ENCODE measurements at regions not wholly inside any gene's neighbourhood (a gene's known extent, or its start where the extent isn't known, plus 50 kb on each side); places are given as distances from the start of the nearest gene placed in this dataset.
"Not testable (repeated sequence)": the region's sequence is repeated elsewhere in the genome, so short reads cannot be mapped to it uniquely, and the experiment has no call there.

DNA sequence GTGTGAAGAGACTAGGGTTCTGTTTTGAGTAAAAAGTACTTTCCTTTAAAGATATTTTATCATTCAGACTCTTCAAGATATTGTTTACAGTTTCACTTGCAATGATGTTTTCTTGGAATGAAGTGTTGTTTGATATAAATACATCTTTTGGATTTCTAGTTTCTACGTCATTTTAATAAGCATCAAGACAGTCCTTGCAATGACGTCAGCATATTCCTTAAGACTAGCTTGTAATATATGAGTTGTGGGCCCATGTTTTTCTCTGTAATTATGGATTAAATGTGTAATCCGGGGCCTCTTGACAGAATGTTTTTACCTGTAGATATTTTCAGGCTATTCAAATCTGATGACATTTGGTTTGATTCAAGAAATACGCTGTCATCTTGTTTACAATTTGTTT, 66.1 kb downstream of the RBMX2 start:
- DNase-seq (ENCODE audit: low spot score), result no peak

DNA sequence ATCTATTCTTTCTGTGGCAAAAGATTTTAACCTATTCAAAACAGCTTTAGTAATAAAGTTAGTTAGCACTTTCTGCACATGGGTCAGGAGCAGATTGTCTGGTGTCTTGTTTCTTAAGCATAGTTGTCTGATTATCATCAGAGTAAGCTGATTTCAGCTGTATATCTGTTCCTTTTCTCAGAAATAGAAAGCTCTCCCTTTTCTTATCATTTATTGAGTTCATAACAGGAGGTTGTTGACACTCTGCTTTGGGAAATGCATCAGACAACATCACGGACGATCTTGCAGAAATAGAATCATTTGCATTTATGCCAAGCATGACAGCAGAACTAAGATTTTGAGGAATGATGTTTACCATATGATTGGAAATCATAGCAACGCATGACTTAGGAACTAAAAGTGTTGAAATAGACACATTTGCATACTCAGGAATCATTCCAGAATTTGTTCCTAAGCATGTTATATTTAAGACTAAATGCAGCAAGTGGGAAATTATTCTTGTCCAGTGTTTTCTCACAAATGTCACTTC, 66.7 kb downstream of the RBMX2 start:
- no peak for DNase-seq (ENCODE audit: low spot score)

DNA sequence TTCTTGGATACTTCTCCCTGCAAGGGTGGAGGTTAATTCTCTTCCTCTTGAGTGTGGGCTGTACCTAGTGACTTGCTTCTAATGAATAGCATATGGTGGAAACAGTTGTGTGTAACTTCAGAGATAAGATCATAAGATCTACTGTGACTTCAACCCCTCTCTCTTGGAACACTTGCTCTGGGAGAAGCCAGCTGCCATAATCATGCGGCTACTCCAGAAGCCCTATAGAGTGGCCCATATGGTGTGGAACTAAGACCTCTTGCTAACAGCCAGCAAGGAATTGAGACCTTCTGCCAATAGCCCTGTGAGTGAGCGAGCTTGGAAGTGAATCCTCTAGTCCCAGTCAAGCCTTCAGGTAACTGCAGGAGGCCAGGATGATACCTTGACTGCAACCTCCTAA, 81.1 kb downstream of the RBMX2 start:
- DNase-seq (ENCODE audit: low spot score), result no peak

DNA sequence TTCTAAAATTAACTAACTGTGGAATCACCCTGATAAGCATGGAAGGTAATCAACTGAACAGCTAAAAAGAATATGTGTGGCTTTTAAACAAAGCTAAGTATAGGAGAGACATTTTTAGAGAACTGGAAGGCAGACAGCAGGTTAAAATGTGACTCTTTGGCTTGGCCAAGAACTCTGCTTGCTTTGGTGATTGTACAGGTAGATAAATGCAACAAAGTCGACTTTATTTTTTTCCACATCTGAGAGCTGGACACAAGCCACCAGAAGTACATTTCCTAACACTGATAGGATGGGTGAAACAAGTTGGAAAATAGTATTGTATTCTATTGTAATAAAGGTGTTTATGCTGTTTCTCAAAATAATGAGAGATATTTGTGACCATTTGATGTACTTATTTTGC, 84.1 kb downstream of the RBMX2 start:
- no peak for DNase-seq (ENCODE audit: low spot score)

DNA sequence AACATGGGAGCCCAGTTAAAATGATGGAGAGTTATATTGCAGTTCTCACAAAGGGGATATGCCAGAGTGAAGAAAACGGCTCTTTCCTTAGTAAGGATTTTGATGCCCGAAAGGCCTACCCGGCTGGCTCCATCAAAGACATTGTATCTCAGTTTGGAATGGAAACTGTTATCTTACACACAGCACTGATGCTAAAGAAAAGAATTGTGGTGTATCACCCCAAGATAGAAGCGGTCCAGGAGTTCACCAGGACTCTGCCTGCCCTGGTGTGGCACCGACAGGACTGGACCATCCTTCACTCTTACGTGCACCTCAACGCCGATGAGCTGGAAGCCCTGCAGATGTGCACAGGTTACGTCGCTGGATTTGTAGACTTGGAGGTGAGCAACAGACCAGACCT, 93.7 kb downstream of the RBMX2 start:
- DNase-seq (ENCODE audit: low spot score), result not testable (repeated sequence)

DNA sequence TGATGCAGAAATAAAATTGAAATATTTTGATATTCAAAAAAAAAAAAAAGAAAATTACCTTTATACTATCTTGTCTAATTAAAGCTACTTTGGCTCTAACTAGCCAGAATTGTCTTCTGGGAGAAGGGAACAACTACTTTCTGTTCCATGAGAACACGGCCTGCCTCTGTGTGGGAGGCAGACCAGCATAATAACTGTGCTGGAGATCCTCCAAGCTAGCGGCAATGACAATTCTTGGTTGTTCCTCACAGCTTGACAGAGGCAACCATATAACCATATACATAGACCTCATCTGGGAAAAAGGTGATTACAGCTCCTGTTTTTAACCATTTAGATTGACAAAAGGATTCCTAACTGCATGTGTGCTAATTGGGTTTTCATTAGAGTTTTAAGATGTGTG, 95.7 kb downstream of the RBMX2 start:
- DNase-seq (ENCODE audit: low spot score), result no peak

DNA sequence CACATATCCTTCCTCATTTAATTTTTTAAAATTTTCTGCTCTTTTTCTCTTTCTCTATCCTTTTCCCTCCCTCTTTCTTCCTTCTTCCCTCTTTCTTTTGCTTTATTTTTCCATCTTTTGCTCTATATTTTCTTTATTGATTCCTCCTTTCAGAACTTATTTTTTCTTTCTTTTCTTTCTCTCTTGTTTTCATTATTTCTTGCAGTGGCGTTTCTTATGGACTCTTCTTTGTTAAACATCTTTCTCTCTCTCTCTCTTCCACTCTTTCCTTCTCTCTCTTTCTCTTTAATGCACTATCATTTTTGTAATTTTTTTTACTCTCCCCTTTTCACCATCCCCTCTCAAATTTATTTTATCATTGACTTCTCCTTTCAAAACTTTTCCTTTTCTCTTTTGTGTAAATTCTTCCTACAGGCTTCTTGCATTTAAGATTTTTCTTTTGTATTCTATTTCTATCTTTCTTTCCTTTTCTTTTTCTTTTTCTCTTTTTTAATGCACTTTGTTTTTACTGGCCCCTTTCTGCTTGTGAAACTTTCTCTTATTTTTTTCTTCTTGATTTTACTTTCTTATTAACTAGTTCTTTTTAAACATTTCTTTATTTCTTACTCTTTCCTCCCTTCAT, 97.0 kb downstream of the RBMX2 start:
- no peak for DNase-seq (ENCODE audit: low spot score)

DNA sequence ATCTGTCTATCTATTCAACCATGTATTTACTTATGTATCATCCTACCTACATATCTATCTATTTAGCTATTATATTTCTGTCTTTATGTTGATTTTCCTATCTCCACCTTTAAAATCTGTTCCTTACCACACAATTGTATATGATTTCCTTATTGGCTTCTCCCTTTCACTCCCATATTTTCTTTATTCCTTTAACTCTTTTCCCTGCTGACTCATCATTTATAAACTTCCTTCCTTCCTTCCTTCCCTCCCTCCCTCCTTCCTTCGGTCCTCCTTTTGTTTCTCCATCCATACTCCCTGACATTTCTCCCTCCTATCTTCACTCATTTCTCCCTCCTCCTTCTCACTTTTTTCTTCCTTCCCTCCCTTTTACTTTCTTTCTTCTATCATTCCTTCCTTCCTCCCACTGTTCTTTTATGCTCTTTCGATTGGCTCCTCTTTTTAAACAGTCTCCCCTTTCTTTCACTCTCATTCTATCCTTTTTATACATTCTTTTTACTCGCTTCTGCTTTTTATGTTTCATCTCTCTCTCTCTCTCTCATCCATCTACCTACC, 100.3 kb downstream of the RBMX2 start:
- DNase-seq (ENCODE audit: low spot score), result no peak

DNA sequence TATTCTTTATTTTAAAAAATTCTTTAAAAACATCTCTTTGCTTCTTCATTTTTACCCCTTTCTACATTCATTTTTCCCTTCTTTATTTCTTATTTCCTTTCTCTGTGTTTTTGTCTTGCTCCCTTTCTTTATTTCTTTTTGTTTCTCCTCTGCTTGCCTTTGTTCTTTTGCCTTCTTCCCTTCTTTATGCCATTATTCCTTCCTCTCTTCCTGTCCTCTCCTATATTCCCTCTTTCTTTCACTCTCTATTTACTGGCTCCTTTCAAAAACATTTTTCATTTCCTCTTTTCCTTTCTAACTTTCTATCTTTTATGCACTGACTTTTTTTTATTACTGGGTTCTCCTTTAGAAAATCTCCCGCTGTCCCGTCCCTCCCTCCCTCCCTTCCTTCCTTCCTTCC, 102.2 kb downstream of the RBMX2 start:
- DNase-seq (ENCODE audit: low spot score), result no peak

DNA sequence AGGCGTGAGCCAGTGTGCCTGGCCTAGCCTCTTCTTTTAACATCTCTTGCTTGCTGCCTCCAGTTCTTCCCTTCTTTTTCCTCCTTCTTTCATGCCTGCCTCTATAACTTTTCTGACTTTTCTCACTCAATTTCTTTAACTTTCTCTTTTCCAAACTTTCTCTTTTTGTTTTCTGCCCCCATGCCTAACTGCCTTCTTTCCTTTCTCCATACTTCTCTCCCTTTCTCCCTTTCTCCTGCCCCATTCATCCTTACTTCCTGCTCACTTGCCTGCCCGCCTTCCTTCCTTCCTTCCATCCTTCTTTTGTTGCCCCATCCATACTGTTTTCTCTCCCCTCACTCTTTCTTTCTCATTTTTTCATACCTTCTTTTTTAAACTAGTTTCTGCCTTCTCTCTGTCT, 105.2 kb downstream of the RBMX2 start:
- no peak for DNase-seq (ENCODE audit: low spot score)

DNA sequence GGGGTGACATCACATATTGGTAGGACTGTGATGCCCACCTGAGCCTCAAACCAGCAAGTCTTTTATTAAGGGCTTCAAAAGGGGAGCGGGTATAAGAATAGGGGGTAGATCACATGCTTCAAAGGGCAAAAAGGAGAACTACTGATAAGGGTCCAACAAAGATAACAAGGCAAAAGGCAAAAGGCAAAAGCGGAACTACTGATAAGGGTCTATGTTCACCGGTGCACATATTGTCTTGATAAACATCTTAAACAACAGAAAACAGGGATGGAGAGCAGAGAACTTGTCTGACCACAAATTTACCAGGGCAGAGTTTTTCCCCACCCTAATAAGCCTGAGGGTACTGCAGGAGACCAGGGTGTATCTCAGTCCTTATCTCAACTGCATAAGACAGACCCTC, 110.7 kb downstream of the RBMX2 start:
- not testable (repeated sequence) for DNase-seq (ENCODE audit: low spot score)

DNA sequence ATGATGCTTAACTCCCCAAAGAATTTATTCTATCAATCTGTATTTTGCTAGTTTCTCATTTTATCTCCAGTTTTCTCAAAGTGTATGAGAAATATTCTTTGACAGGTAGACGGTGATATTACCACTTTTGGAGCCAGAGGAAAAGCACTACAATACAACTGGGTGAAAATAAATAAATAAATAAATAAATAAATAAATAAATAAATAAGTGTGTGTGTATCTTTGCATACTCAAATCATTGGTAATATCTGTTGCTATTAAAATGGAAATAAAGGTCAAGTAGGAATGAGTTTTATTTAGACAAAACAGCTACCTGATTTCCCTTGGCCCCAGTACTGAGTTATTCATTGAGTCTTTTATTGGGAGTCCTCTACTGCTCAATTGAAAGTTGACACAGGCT, 114.3 kb downstream of the RBMX2 start:
- no peak for DNase-seq (ENCODE audit: low spot score)

DNA sequence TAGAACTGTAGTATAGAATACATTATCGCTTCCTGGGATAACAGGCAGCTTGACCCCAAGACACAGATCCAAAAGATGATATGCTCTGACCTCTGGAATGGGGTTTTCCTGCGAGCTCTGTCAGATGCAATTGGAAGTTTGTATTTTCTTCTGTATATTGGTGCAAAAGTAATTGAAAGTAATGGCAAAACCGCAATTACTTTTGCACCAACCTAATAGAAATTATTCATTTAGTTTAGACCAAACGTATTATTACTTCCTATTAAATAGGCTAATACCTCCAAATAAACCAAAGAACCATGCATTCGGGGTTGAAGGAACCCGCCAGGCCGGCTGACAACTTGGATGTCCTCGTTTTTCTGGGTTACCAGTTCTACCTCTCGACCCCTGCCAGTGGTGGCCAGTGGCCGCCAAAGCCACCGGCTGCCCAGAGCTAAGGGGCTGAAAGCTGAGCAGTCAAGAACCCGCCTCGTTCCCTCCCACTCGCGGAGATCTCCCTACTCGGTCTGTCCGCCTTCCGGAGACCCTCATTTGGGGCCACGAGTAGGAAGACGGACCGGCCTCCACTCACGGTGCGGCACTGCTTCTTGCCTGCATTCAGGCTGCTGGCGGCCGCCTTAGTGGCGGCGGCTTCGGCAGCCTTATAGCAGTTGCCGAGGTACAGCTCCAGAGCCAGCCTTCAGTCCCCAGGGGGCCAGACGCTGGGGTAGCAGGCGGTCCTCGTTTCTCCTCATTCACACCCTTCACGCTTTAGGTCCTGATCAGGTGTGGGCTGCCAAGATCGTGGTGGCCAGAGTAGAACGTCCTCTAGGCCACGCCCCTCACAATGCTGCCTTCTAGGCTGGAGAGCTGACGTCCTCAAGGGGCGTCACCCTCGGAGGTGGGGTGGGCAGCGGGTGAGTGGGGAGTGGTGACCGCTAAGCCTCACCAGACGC, 121.9 kb downstream of the RBMX2 start:
- peak; percentile 62 for DNase-seq (ENCODE audit: low spot score)

DNA sequence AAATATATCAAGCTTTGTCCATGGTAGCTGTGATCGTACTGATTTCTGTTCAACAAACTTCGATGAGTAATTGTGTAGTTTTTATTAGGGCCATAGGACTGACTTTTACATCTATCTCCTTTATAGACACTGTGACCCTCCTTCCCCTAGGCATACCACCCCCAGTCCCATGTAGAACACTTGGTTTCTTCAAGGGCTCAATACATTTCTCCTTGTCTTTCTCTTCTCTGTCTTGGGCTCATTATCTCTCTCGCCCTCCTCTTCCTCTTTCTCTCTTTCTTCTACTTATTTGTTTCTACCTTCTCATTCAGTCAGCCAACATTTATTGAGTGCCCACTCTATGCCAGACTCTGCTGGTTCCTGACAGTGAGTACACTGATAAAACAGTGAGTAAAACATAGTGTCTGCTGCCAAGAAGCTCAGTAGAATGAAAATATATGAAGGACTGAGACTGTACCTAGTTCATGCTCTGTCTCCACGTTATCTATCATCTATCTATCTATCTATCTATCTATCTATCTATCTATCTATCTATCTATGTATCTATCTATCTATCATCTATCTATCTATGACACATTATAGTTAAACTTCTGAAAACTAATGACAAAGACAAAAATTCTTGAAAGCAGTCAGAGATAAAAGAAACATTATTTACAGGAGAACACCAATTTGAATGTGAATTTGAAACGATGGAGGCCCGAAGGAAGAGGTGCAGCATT, 122.8 kb downstream of the RBMX2 start:
- no peak for DNase-seq (ENCODE audit: low spot score)

DNA sequence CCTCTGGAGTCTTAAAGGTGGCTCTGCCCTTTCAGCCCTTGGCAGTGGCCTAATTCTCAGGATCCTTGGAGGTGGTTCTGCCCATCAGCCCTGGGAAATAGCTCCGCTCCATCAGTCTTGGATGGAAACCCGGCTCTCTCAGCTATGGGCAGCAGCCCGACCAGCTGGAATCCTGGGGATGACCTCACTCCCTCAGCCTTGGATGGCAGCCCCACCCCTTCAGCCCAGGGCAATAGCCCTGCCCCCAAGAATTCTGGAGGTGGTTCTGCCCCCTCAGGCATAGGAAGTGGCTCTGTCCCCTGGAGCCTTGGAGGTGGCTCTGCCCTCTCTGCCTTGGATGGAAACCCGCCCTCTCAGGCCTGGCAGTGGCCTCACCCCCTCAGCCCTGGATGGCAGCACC, 127.7 kb downstream of the RBMX2 start:
- DNase-seq (ENCODE audit: low spot score), result no peak

DNA sequence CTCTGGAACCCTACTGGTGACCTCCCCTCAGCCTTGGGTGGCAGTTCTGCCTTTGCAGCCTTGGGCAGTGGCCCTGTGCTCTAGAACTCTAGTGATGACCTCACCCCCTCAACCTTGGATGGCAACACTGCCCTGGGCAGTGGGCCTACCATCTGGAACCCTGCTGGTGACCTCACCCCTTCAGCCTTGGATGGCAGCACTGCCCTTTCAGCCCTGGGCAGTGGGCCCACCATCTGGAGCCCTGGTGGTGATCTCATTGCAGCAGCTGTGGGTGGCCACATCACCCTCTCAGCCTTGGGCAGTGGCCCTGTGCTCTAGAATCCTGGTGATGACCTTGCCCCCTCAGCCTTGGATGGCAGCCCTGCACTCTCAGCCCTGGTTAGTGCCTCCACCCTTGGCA, 129.3 kb downstream of the RBMX2 start:
- no peak for DNase-seq (ENCODE audit: low spot score)

DNA sequence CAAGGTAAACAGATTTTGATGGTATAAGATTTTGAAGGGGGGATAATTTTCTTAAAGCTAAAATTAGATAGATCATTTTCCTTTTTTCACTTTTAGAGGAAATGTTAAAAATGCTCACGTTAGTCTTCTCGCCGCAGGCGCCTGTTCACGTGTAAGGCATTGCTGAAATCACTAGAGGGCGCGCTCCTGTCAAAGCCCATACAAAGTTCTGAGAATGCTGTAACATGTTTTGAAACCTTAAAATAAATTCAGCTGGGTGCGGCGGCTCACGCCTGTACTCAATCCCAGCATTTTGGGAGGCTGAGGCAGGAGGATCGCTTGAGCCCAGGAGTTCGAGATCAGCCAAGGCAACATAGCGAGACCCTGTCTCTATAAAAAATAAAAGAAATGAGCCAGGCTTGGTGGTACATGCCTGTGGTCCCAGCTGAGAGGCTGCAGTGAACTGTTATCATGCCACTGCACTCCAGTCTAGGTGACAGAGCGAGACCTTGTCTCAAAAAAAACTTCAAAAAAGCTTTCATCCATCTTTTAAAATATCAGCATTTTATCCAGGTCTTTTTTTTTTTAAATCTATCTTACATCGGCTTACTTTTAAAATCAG, 138.0 kb downstream of the RBMX2 start:
- DNase-seq (ENCODE audit: low spot score), result peak; percentile 36

DNA sequence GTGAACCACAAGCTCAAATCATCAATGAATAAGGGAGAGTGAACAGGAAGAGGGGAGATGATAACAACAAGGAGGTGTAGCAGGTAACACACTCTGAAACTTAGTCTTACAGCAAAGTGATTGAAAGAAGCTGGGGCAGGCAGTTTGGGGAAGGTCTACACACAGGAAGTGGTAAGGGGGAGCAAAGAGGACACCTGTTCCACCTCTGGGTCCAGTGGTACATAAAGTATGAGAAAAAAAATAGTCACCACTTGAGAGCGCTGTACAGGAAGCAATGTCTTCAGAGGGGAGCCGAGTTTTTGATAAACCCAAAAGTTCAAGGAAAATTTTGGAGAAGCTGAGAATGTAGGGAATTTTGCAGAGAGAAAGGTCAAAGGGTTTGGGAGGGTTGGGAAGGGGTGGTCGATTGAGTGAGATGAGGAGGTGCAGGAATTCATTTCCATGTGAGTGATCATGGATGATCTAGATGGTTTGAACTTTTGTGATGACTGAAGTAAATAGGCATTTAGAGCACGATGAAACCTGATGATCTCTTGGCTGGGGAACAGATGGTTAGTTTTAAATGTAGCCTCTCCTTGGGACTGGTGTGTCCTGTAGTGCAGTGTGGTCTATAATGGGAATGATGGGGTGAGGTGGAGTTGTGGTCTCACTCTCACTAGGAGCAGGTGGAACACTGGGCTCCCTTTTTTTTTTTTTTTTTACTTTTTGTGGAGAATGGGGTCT, 142.0 kb downstream of the RBMX2 start:
- DNase-seq (ENCODE audit: low spot score), result no peak

DNA sequence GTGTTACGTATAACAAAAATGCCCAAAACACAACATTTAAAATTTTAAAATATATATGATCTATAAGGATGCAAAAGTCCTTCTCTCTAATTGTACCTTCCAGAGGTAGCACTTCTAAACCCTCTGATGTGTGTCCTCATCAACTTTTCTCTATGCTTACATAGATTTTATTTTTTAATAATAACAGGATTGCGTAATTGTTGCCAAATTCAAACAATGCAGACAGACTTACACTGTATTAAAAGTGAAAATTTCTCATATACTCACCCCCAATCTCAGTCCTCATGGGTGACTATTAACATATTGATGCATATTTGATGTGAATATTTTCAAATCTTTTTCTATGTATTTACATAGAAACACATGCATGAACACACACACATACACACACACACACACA, 144.0 kb downstream of the RBMX2 start:
- DNase-seq (ENCODE audit: low spot score), result no peak

DNA sequence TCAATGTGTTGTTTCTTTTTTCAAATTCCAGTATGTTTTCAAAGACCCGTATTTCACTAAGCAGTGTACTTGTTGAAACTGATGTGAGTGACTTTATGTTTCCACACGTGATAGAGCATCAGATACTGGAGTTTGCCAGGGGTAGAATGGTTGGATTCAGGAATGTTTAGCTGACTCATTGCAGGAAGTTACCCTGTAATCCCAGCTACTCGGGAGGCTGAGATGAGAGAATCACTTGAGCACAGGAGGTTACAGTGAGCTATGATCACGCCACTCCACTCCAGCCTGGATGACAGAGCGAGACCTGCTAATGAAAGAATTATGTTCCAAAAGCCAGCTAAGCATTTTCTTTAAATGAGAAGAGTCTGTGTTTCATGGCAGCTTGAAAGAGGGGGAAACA, 147.6 kb downstream of the RBMX2 start:
- not testable (repeated sequence) for DNase-seq (ENCODE audit: low spot score)

DNA sequence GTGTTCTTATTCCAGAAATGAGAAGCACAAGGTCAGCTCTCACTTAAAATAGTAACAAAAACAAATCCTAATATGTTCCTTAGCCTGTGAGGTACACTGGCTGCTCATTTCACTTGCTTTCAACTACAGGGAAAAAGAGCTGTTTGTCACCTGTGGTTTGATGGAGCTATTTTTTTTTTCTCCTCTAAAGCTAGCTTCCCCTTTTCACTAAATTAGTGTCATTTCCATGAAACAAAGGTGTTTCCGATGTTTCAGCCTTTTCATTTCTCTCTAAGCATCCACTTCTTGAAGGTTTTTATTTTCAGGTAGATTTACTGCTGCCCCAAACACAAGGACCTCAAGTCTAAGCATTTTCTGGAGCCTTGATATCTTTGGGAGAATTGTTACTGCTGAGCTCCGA, 148.6 kb downstream of the RBMX2 start:
- DNase-seq (ENCODE audit: low spot score), result no peak
